Neural cell (in vitro differentiated cells): ENCODE measurements at regions not wholly inside any gene's neighbourhood (a gene's known extent, or its start where the extent isn't known, plus 50 kb on each side); places are given as distances from the start of the nearest gene placed in this dataset.

Source experiments
- H2AFZ ChIP-seq: fragments of 200-600, 300-800 bp; sonication (generic), shearing (Covaris generic); 2 replicates; pipeline ENCODE4 v1.6.0; 2014; ENCODE audit warnings: low read depth, mild to moderate bottlenecking, antibody characterized with exemption, low read length, moderate library complexity
- H3F3A ChIP-seq: fragments of 200-600 bp; shearing (Covaris generic); 2 replicates; pipeline ENCODE4 v1.6.1; 2016; ENCODE audit warnings: mild to moderate bottlenecking, moderate library complexity, mixed read lengths, antibody characterized with exemption, low read length; ENCODE audit not compliant: insufficient read depth, poor library complexity, severe bottlenecking
- H3K27ac ChIP-seq: fragments of 200-600, 300-800 bp; sonication (generic), shearing (Covaris generic); 2 replicates; pipeline ENCODE4 v1.5.1; 2014; ENCODE audit warnings: mild to moderate bottlenecking, low read length, moderate library complexity
- H3K27me3 ChIP-seq: fragments of 300-800, 200-600 bp; sonication (generic), shearing (Covaris generic); 2 replicates; pipeline ENCODE4 v1.6.0; 2014; ENCODE audit warnings: mild to moderate bottlenecking, low read depth, low read length, moderate library complexity; ENCODE audit not compliant: insufficient read depth
- H3K36me3 ChIP-seq: fragments of 300-800, 200-600 bp; sonication (generic), shearing (Covaris generic); 2 replicates; pipeline ENCODE4 v1.5.1; 2014; ENCODE audit warnings: mild to moderate bottlenecking, antibody characterized with exemption, low read length, moderate library complexity; ENCODE audit not compliant: insufficient read depth
- H3K4me2 ChIP-seq: fragments of 300-800, 200-600 bp; sonication (generic), shearing (Covaris generic); 2 replicates; pipeline ENCODE4 v1.6.0; 2014; ENCODE audit warnings: mild to moderate bottlenecking, low read length
- H3K4me3 ChIP-seq: fragments of 300-800, 200-600 bp; sonication (generic), shearing (Covaris generic); 2 replicates; pipeline ENCODE4 v1.5.1; 2014; ENCODE audit warnings: mild to moderate bottlenecking, low read length, moderate library complexity
- H3K79me2 ChIP-seq: fragments of 200-600 bp; shearing (Covaris generic); replicated peaks from 2 replicates; pipeline ENCODE4 v1.6.0; 2014; ENCODE audit warnings: mild to moderate bottlenecking, low read length, moderate library complexity; ENCODE audit not compliant: insufficient read depth
- H3K9ac ChIP-seq: fragments of 300-800, 200-600 bp; sonication (generic), shearing (Covaris generic); 2 replicates; pipeline ENCODE4 v1.6.1; 2016; ENCODE audit warnings: mild to moderate bottlenecking, low read length, mixed read lengths
- H3K9me2 ChIP-seq: fragments of 200-600 bp; shearing (Covaris generic); 2 replicates; pipeline ENCODE4 v1.6.1; 2016; ENCODE audit warnings: mild to moderate bottlenecking, low read length, mixed read lengths; ENCODE audit not compliant: insufficient read depth
- H3K9me3 ChIP-seq: fragments of 200-600, 300-800 bp; sonication (generic), shearing (Covaris generic); 2 replicates; pipeline ENCODE4 v1.6.1; 2016; ENCODE audit warnings: mild to moderate bottlenecking, mixed run types, low read length, moderate library complexity, mixed read lengths
- H4K20me1 ChIP-seq: fragments of 200-600 bp; shearing (Covaris generic); 2 replicates; pipeline ENCODE4 v1.6.1; 2016; ENCODE audit warnings: mild to moderate bottlenecking, mixed run types; ENCODE audit not compliant: insufficient read depth
- CTCF ChIP-seq: fragments of 450-650 bp; IDR thresholded peaks from 2 replicates; pipeline ENCODE4 v1.5.1; 2014; ENCODE audit warnings: antibody characterized with exemption, mild to moderate bottlenecking, moderate library complexity; ENCODE audit not compliant: poor library complexity, severe bottlenecking
- EP300 ChIP-seq: fragments of 450-650 bp; conservative IDR thresholded peaks from 2 replicates; pipeline ENCODE4 v1.6.1; 2014; ENCODE audit warnings: antibody characterized with exemption, mild to moderate bottlenecking, moderate library complexity; ENCODE audit not compliant: poor library complexity, severe bottlenecking
- EZH2 ChIP-seq: fragments of 200-600, 300-800 bp; shearing (Covaris generic), sonication (generic); IDR thresholded peaks from 2 replicates; pipeline ENCODE4 v1.6.1; 2014; ENCODE audit warnings: antibody characterized with exemption, low read length, borderline replicate concordance, mild to moderate bottlenecking; ENCODE audit not compliant: insufficient read depth, poor library complexity, severe bottlenecking
- MXI1 ChIP-seq: fragments of 450-650 bp; conservative IDR thresholded peaks from 2 replicates; pipeline ENCODE4 v1.6.1; 2014; ENCODE audit warnings: antibody characterized with exemption, mild to moderate bottlenecking; ENCODE audit not compliant: poor library complexity, severe bottlenecking
- POLR2AphosphoS5 ChIP-seq: IDR thresholded peaks from 2 replicates; pipeline ENCODE4 v1.6.1; 2012
- RAD21 ChIP-seq: fragments of 450-650 bp; conservative IDR thresholded peaks from 2 replicates; pipeline ENCODE4 v1.6.1; 2014; ENCODE audit warnings: antibody characterized with exemption, mild to moderate bottlenecking, moderate library complexity
- REST ChIP-seq: IDR thresholded peaks from 2 replicates; pipeline ENCODE4 v1.6.1; 2012; ENCODE audit warnings: borderline replicate concordance
- SMC3 ChIP-seq: fragments of 450-650 bp; conservative IDR thresholded peaks from 2 replicates; pipeline ENCODE4 v1.6.1; 2014; ENCODE audit warnings: antibody characterized with exemption, mild to moderate bottlenecking, moderate library complexity; ENCODE audit not compliant: poor library complexity
- TAF1 ChIP-seq: IDR thresholded peaks from 2 replicates; pipeline ENCODE4 v1.6.1; 2012; ENCODE audit warnings: low read depth

- H3K27ac ChIP-seq: no peak overlapping the region
- H4K20me1 ChIP-seq: no peaks in the 10 kb centered on the region
- H3F3A ChIP-seq: no peaks in the 10 kb centered on the region
- no peaks in the 10 kb centered on the region for H3K79me2 ChIP-seq
- H3K9ac ChIP-seq: no peak overlapping the region
- no peaks in the 10 kb centered on the region for H3K9me3 ChIP-seq
- no peak overlapping the region for H3K4me3 ChIP-seq
- H3K9me2 ChIP-seq: no peaks in the 10 kb centered on the region
- no peaks in the 10 kb centered on the region for H3K36me3 ChIP-seq
- H3K4me2 ChIP-seq: no peak overlapping the region
- no peak for TF ChIP-seq RAD21
- TF ChIP-seq SMC3: no peak
- no peak for TF ChIP-seq EP300
- no peak for TF ChIP-seq POLR2AphosphoS5
- no peak for TF ChIP-seq EZH2
- TF ChIP-seq MXI1: no peak
- H3K27me3 ChIP-seq: no peaks in the 10 kb centered on the region
- no peak overlapping the region for H2AFZ ChIP-seq
Observed at GRCh38 chr22:47690166-47690565, 927.7 kb downstream of the TBC1D22A start.

- no peak overlapping the region for H3K9ac ChIP-seq
- H3K27ac ChIP-seq: no peak overlapping the region
- H3K27me3 ChIP-seq: no peaks in the 10 kb centered on the region
- no peak overlapping the region for H2AFZ ChIP-seq
- no peaks in the 10 kb centered on the region for H3K36me3 ChIP-seq
- H3K9me3 ChIP-seq: no peaks in the 10 kb centered on the region
- no peaks in the 10 kb centered on the region for H3K79me2 ChIP-seq
- no peak overlapping the region for H3K4me2 ChIP-seq
- H3K4me3 ChIP-seq: no peak overlapping the region
- TF ChIP-seq RAD21: no peak
- no peak for TF ChIP-seq POLR2AphosphoS5
- no peak for TF ChIP-seq SMC3
- no peak for TF ChIP-seq MXI1
- TF ChIP-seq TAF1: no peak
- no peak for TF ChIP-seq REST
- TF ChIP-seq CTCF: no peak
- TF ChIP-seq EP300: no peak
- no peak for TF ChIP-seq EZH2
- no peaks in the 10 kb centered on the region for H4K20me1 ChIP-seq
- H3F3A ChIP-seq: no peaks in the 10 kb centered on the region
- no peaks in the 10 kb centered on the region for H3K9me2 ChIP-seq
Observed at GRCh38 chr22:47687776-47688175, 925.3 kb downstream of the TBC1D22A start.

GRCh38 chr22:47687346-47687655 is 924.9 kb downstream of the TBC1D22A start:
- H3K27me3 ChIP-seq: no peaks in the 10 kb centered on the region
- no peak for TF ChIP-seq EZH2
- no peaks in the 10 kb centered on the region for H3K9me3 ChIP-seq
- no peaks in the 10 kb centered on the region for H3F3A ChIP-seq
- H3K4me2 ChIP-seq: no peak overlapping the region
- no peaks in the 10 kb centered on the region for H4K20me1 ChIP-seq
- H2AFZ ChIP-seq: no peak overlapping the region
- H3K9me2 ChIP-seq: no peaks in the 10 kb centered on the region
- no peak overlapping the region for H3K9ac ChIP-seq
- H3K79me2 ChIP-seq: no peaks in the 10 kb centered on the region
- H3K36me3 ChIP-seq: no peaks in the 10 kb centered on the region
- H3K27ac ChIP-seq: no peak overlapping the region
- H3K4me3 ChIP-seq: no peak overlapping the region
